Lower lobe of right lung (tissue), 2 donors: ENCODE measurements at regions not wholly inside any gene's neighbourhood (a gene's known extent, or its start where the extent isn't known, plus 50 kb on each side); places are given as distances from the start of the nearest gene placed in this dataset.

ENCODE experiments used
- ATAC-seq, 2 donors: fragments of 200-7000 bp; cut with Tn5 transposase; one replicate each; pipeline ENCODE4 v1.9.1; 2020 to 2022; ENCODE audit warnings: mild to moderate bottlenecking in 2 of 2, moderate library complexity in 2 of 2
- DNase-seq: peaks from one replicate; pipeline ENCODE4 v3.0.0-alpha.2; 2020
- H3K27ac ChIP-seq: fragments of 200-600 bp; one replicate; pipeline ENCODE4 v1.8.0; 2022
- H3K27me3 ChIP-seq: fragments of 200-600 bp; one replicate; pipeline ENCODE4 v1.8.0; 2022; ENCODE audit warnings: low read depth
- H3K36me3 ChIP-seq: fragments of 200-600 bp; one replicate; pipeline ENCODE4 v1.8.0; 2022; ENCODE audit warnings: mild to moderate bottlenecking
- H3K4me1 ChIP-seq: fragments of 200-600 bp; one replicate; pipeline ENCODE4 v1.8.0; 2022
- H3K4me3 ChIP-seq: fragments of 200-600 bp; one replicate; pipeline ENCODE4 v1.8.0; 2022; ENCODE audit warnings: mild to moderate bottlenecking
- H3K9me3 ChIP-seq: fragments of 200-600 bp; one replicate; pipeline ENCODE4 v1.8.0; 2022
- intact Hi-C: fragments of 100-400 bp; cut with DNase I; formaldehyde crosslinking; loops from one replicate; pipeline ENCODE4 v1.11.0; 2022
- TF ChIP-seq, protein P1 (sequence below): fragments of 200-600 bp; IDR thresholded peaks from one replicate; pipeline ENCODE4 v1.8.0; 2022; ENCODE audit warnings: antibody characterized with exemption, mild to moderate bottlenecking
- donor health status: DM: no; HTN: yes; CAD: no; lungs with severe emphysema.

DNA sequence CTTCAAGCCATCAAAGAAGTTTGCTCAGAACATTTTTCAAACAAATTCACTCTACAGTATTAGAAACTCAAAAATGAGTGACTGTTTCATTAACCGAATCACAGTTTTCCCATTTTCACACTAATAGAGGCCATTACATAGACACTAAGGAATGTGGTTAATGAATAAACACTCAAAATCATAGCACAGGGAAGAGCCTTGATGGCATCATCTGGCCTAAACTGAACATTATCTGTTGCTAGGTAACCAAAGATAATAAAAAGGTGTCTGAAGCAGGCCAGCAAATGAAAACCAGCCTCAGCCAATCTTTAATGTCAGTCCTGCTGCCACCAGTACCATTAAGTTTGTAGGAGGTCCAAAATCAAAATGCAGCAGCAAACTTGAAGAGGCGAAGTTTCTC, 492.4 kb upstream of the STEAP1 start:
- TF ChIP-seq, protein P1, sequence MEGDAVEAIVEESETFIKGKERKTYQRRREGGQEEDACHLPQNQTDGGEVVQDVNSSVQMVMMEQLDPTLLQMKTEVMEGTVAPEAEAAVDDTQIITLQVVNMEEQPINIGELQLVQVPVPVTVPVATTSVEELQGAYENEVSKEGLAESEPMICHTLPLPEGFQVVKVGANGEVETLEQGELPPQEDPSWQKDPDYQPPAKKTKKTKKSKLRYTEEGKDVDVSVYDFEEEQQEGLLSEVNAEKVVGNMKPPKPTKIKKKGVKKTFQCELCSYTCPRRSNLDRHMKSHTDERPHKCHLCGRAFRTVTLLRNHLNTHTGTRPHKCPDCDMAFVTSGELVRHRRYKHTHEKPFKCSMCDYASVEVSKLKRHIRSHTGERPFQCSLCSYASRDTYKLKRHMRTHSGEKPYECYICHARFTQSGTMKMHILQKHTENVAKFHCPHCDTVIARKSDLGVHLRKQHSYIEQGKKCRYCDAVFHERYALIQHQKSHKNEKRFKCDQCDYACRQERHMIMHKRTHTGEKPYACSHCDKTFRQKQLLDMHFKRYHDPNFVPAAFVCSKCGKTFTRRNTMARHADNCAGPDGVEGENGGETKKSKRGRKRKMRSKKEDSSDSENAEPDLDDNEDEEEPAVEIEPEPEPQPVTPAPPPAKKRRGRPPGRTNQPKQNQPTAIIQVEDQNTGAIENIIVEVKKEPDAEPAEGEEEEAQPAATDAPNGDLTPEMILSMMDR = no peak
- H3K9me3 ChIP-seq = no peaks in the 10 kb centered on the region
- no peaks in the 10 kb centered on the region for H3K4me1 ChIP-seq
- intact Hi-C loops = no loop called here
- ATAC-seq (no peak), DNase-seq (no peak)
- no peak overlapping the region for H3K4me3 ChIP-seq
- no peak overlapping the region for H3K27ac ChIP-seq
- H3K27me3 ChIP-seq = no peaks in the 10 kb centered on the region
- no peaks in the 10 kb centered on the region for H3K36me3 ChIP-seq

DNA sequence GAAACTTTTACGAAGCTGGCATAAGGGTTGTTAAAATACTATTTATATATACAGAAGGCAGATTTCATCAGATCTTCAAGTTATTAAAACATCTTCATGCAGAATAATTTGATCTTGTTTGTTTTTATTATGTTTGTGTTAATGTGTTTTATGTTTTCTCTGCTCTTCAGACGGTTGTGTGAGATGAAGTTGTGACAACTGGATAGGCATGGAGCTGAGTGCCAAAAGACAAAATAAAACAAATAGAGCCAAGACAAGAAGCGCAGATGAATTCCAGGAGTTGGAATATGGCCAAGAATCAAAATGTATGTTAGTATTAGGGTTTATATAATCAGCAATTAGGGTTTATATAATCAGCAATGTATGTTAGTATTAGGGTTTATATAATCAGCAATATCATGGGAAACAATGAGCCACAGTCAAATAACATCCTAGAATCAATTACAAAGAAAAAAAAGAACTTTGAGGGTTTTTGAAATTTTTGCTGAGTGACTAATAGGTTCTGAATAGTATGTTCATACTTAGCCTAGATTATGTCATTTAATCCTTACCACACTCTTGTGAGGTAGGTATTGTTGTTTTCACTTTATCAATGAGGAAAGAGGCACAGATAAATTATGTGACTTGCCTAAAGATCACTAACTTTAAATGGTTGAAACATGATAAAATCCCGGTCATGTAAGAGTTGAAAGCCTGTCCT, 488.0 kb upstream of the STEAP1 start:
- H3K4me1 ChIP-seq = no peaks in the 10 kb centered on the region
- no peak overlapping the region for H3K4me3 ChIP-seq
- no peak for ATAC-seq
- TF ChIP-seq, protein P1 = no peak
- no peak overlapping the region for H3K27ac ChIP-seq
- H3K27me3 ChIP-seq = no peaks in the 10 kb centered on the region
- DNase-seq = no peak
- H3K36me3 ChIP-seq = no peaks in the 10 kb centered on the region
- intact Hi-C loops = no loop called here
- H3K9me3 ChIP-seq = no peaks in the 10 kb centered on the region

DNA sequence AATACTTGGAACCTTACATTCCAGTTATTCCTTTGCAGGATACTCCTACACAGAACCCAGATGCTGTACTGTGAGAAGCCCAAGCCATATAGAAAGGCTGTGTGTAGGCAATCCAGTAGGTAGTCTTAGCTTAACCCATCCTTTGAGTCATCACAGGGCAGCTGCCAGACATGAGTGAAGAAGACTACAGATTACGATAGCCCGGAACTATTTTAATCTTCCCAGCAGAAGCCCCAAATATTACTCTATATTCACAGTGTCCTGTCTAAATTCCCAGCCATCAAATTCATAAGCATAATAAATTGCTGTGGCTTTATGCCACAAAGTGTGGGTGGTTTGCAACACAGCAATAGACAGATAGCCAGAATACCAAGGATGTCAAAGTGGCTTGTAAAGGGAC, 474.1 kb upstream of the STEAP1 start:
- Histone ChIP-seq H3K9me3 (no peaks in the 10 kb centered on the region), H3K36me3 (no peaks in the 10 kb centered on the region), H3K4me3 (no peak overlapping the region), H3K27me3 (no peaks in the 10 kb centered on the region), H3K4me1 (no peaks in the 10 kb centered on the region), H3K27ac (no peak overlapping the region)
- intact Hi-C loops = no loop called here
- no peak for DNase-seq
- peak in 1 of 2 donors; percentile 25 for ATAC-seq
- TF ChIP-seq, protein P1 = no peak

DNA sequence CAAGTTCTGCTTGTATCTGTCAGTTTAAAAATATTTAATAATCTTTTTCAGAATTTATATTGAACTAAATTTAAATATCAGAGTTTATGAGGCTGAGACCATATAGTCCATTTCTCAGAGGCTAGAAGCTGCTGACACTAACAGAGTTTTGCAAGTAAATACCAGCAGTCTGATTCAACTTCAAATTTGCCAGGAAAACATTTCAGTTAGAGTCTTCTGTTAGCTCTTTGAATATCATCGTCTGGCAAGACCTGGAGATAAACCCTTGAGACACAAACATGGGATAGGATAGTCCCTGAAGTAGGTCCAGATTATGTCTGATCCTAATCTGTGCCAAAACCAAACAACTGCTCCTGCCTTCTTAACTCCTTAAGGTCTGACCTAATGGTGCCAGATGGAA, 472.8 kb upstream of the STEAP1 start:
- Histone ChIP-seq H3K4me3 (no peak overlapping the region), H3K27me3 (no peaks in the 10 kb centered on the region), H3K36me3 (no peaks in the 10 kb centered on the region), H3K9me3 (no peaks in the 10 kb centered on the region), H3K4me1 (no peaks in the 10 kb centered on the region), H3K27ac (no peak overlapping the region)
- TF ChIP-seq, protein P1 = no peak
- DNase-seq = no peak
- intact Hi-C loops = no loop called here
- no peak for ATAC-seq

DNA sequence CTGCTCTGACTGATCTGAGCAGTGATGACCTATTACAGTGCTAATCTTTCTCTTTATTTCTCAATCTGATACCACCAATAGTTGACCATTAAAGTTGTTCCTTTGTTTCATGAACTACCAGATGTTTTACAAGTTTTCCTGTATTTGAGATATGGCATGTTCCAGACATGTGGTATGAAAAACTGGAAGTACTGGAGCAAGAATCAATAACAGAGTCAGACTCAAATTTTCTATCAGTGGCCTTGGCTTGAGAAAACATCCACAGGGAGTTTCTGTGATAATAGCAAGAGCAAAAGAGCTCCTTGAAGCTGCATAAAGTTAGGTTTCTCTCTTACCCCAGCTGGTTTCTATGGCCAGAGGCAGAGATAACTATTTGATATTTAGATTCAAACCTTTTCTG, 469.0 kb upstream of the STEAP1 start:
- ATAC-seq (no peak), DNase-seq (no peak)
- no peak overlapping the region for H3K27ac ChIP-seq
- TF ChIP-seq, protein P1 = no peak
- H3K9me3 ChIP-seq = no peaks in the 10 kb centered on the region
- H3K4me1 ChIP-seq = no peaks in the 10 kb centered on the region
- H3K36me3 ChIP-seq = no peaks in the 10 kb centered on the region
- no peaks in the 10 kb centered on the region for H3K27me3 ChIP-seq
- no peak overlapping the region for H3K4me3 ChIP-seq
- intact Hi-C loops = no loop called here
